ENCODE measurements at regions not wholly inside any gene's neighbourhood (a gene's known extent, or its start where the extent isn't known, plus 50 kb on each side); places are given as distances from the start of the nearest gene placed in this dataset.

- no peak for TF ChIP-seq EZH2 (optimal IDR thresholded peaks at IDR 0.05; ENCODE audit: low read depth, low read length)
- no peak for TF ChIP-seq CTCF (IDR thresholded peaks at IDR 0.05; ENCODE audit: low read length)
- no peak for TF ChIP-seq EZH2phosphoT487 (IDR thresholded peaks at IDR 0.05; ENCODE audit: low read length)
Measured at GRCh38 chr12:72832024-72832423, 559.9 kb downstream of the TRHDE start.

Measured in MM.1S (cell line).